ENCODE measurements at regions not wholly inside any gene's neighbourhood (a gene's known extent, or its start where the extent isn't known, plus 50 kb on each side); places are given as distances from the start of the nearest gene placed in this dataset.
"Not testable (repeated sequence)": the region's sequence is repeated elsewhere in the genome, so short reads cannot be mapped to it uniquely, and the experiment has no call there.

- TF ChIP-seq POLR2A (IDR thresholded peaks at IDR 0.05; ENCODE audit: low read depth, low read length), result no peak
- no peak for DNase-seq (ENCODE audit: insufficient read length, low spot score)
These were observed 189.9 kb upstream of the PRSS58 start for GRCh38 chr7:142447762-142448161.

GRCh38 chr7:142445019-142445686 is 187.3 kb upstream of the PRSS58 start:
- DNase-seq (ENCODE audit: insufficient read length, low spot score) (no peak), FAIRE-seq (no peak)
- no peak for TF ChIP-seq POLR2A (IDR thresholded peaks at IDR 0.05; ENCODE audit: low read depth, low read length)

More at GRCh38 chr7:142447762-142448161, 189.9 kb upstream of the PRSS58 start:
- FAIRE-seq, result no peak

- no peak for FAIRE-seq
- DNase-seq (ENCODE audit: insufficient read length, low spot score), result no peak
- no peak for TF ChIP-seq POLR2A (IDR thresholded peaks at IDR 0.05; ENCODE audit: low read depth, low read length)
These were observed 185.6 kb upstream of the PRSS58 start for GRCh38 chr7:142443216-142444010.

- no peak for TF ChIP-seq POLR2A (IDR thresholded peaks at IDR 0.05; ENCODE audit: low read depth, low read length)
- FAIRE-seq (no peak), DNase-seq (ENCODE audit: insufficient read length, low spot score) (no peak)
These were observed 184.5 kb upstream of the PRSS58 start for GRCh38 chr7:142442396-142442795.

- FAIRE-seq, result no peak
- no peak for DNase-seq (ENCODE audit: insufficient read length, low spot score)
- no peak for TF ChIP-seq POLR2A (IDR thresholded peaks at IDR 0.05; ENCODE audit: low read depth, low read length)
These were observed 183.1 kb upstream of the PRSS58 start for GRCh38 chr7:142440906-142441411.

GRCh38 chr7:142440219-142440905 is 182.5 kb upstream of the PRSS58 start:
- no peak for TF ChIP-seq POLR2A (IDR thresholded peaks at IDR 0.05; ENCODE audit: low read depth, low read length)
- FAIRE-seq (no peak), DNase-seq (ENCODE audit: insufficient read length, low spot score) (peak; percentile 26)

- TF ChIP-seq POLR2A (IDR thresholded peaks at IDR 0.05; ENCODE audit: low read depth, low read length), result no peak
- FAIRE-seq (no peak), DNase-seq (ENCODE audit: insufficient read length, low spot score) (no peak)
These were observed 181.9 kb upstream of the PRSS58 start for GRCh38 chr7:142439739-142440138.

- DNase-seq (ENCODE audit: insufficient read length, low spot score) (no peak), FAIRE-seq (no peak)
- no peak for TF ChIP-seq POLR2A (IDR thresholded peaks at IDR 0.05; ENCODE audit: low read depth, low read length)
These were observed 181.2 kb upstream of the PRSS58 start for GRCh38 chr7:142438923-142439515.

GRCh38 chr7:142438235-142438922 is 180.5 kb upstream of the PRSS58 start:
- FAIRE-seq (no peak), DNase-seq (ENCODE audit: insufficient read length, low spot score) (peak; percentile 9)
- TF ChIP-seq POLR2A (IDR thresholded peaks at IDR 0.05; ENCODE audit: low read depth, low read length), result no peak

- FAIRE-seq, result no peak
- DNase-seq (ENCODE audit: insufficient read length, low spot score), result no peak
- TF ChIP-seq POLR2A (IDR thresholded peaks at IDR 0.05; ENCODE audit: low read depth, low read length), result no peak
These were observed 179.9 kb upstream of the PRSS58 start for GRCh38 chr7:142437741-142438140.

- DNase-seq (ENCODE audit: insufficient read length, low spot score), result no peak
- TF ChIP-seq POLR2A (IDR thresholded peaks at IDR 0.05; ENCODE audit: low read depth, low read length), result no peak
- no peak for FAIRE-seq
These were observed 178.7 kb upstream of the PRSS58 start for GRCh38 chr7:142436601-142437000.

- not testable (repeated sequence) for DNase-seq (ENCODE audit: insufficient read length, low spot score); FAIRE-seq
These were observed 177.7 kb upstream of the PRSS58 start for GRCh38 chr7:142435606-142436005.

GRCh38 chr7:142434666-142435167 is 176.9 kb upstream of the PRSS58 start:
- no peak for FAIRE-seq
- TF ChIP-seq POLR2A (IDR thresholded peaks at IDR 0.05; ENCODE audit: low read depth, low read length), result no peak
- no peak for DNase-seq (ENCODE audit: insufficient read length, low spot score)

- DNase-seq (ENCODE audit: insufficient read length, low spot score); FAIRE-seq: not testable (repeated sequence)
These were observed 176.3 kb upstream of the PRSS58 start for GRCh38 chr7:142434133-142434532.
